WTC11 (cell line): ENCODE measurements at regions not wholly inside any gene's neighbourhood (a gene's known extent, or its start where the extent isn't known, plus 50 kb on each side); places are given as distances from the start of the nearest gene placed in this dataset.

Source experiments
- ATF2 ChIP-seq: sonication (generic); formaldehyde crosslinking; IDR thresholded peaks from 2 replicates; pipeline ENCODE4 v1.8.1; 2022; ENCODE audit warnings: low read depth, missing genetic modification reagents, borderline replicate concordance
- CTCF ChIP-seq: fragments of 200-600 bp; IDR thresholded peaks from 2 replicates; pipeline ENCODE4 v1.8.0; 2022; ENCODE audit warnings: antibody characterized with exemption
- FOXP1 ChIP-seq: sonication (generic); formaldehyde crosslinking; IDR thresholded peaks from 2 replicates; pipeline ENCODE4 v1.8.0; 2022; ENCODE audit warnings: missing genetic modification reagents, mild to moderate bottlenecking, moderate library complexity, borderline replicate concordance
- FOXP4 ChIP-seq: sonication (generic); formaldehyde crosslinking; IDR thresholded peaks from 2 replicates; pipeline ENCODE4 v1.8.0; 2022; ENCODE audit warnings: mild to moderate bottlenecking, missing genetic modification reagents
- MAX ChIP-seq: sonication (generic); formaldehyde crosslinking; IDR thresholded peaks from 2 replicates; pipeline ENCODE4 v1.8.0; 2022; ENCODE audit warnings: mild to moderate bottlenecking, missing genetic modification reagents
- NR2C2 ChIP-seq: sonication (generic); formaldehyde crosslinking; IDR thresholded peaks from 2 replicates; pipeline ENCODE4 v1.8.0; 2022; ENCODE audit warnings: mild to moderate bottlenecking, missing genetic modification reagents
- USF2 ChIP-seq: sonication (generic); formaldehyde crosslinking; IDR thresholded peaks from 2 replicates; pipeline ENCODE4 v1.8.1; 2023; ENCODE audit warnings: mild to moderate bottlenecking, missing genetic modification reagents, moderate library complexity
- ZNF121 ChIP-seq: sonication (generic); formaldehyde crosslinking; IDR thresholded peaks from 2 replicates; pipeline ENCODE4 v1.8.0; 2023; ENCODE audit warnings: missing genetic modification reagents
- ZNF671 ChIP-seq: fragments of 250-450 bp; sonication (Bioruptor Pico); IDR thresholded peaks from 2 replicates; pipeline ENCODE4 v1.8.0; 2021; ENCODE audit warnings: mild to moderate bottlenecking
- TF ChIP-seq, protein P1 (sequence below): sonication (generic); formaldehyde crosslinking; conservative IDR thresholded peaks from 2 replicates; pipeline ENCODE4 v1.8.1; 2022; ENCODE audit warnings: mild to moderate bottlenecking, missing genetic modification reagents
- TF ChIP-seq, protein P2 (sequence below): sonication (generic); formaldehyde crosslinking; IDR thresholded peaks from 2 replicates; pipeline ENCODE4 v1.8.1; 2023; ENCODE audit warnings: mild to moderate bottlenecking, missing genetic modification reagents, borderline replicate concordance
- TF ChIP-seq, protein P3 (sequence below): sonication (generic); formaldehyde crosslinking; IDR thresholded peaks from 2 replicates; pipeline ENCODE4 v1.8.1; 2023; ENCODE audit warnings: mild to moderate bottlenecking, missing genetic modification reagents
- TF ChIP-seq, protein P4 (sequence below): sonication (generic); formaldehyde crosslinking; IDR thresholded peaks from 2 replicates; pipeline ENCODE4 v1.8.0; 2022; ENCODE audit warnings: mild to moderate bottlenecking, missing genetic modification reagents

GRCh38 chr14:43369710-43370564, 1137.1 kb downstream of the FSCB start:
- TF ChIP-seq CTCF (no peak), USF2 (no peak), NR2C2 (CRISPR knock-in tag) (no peak), MAX (CRISPR knock-in tag) (no peak), FOXP1 (no peak), ZNF671 (no peak), ATF2 (CRISPR knock-in tag) (no peak), FOXP4 (CRISPR knock-in tag) (no peak), ZNF121 (CRISPR knock-in tag) (no peak)
- TF ChIP-seq, protein P1, sequence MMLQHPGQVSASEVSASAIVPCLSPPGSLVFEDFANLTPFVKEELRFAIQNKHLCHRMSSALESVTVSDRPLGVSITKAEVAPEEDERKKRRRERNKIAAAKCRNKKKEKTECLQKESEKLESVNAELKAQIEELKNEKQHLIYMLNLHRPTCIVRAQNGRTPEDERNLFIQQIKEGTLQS (CRISPR knock-in tag): no peak
- TF ChIP-seq, protein P2, sequence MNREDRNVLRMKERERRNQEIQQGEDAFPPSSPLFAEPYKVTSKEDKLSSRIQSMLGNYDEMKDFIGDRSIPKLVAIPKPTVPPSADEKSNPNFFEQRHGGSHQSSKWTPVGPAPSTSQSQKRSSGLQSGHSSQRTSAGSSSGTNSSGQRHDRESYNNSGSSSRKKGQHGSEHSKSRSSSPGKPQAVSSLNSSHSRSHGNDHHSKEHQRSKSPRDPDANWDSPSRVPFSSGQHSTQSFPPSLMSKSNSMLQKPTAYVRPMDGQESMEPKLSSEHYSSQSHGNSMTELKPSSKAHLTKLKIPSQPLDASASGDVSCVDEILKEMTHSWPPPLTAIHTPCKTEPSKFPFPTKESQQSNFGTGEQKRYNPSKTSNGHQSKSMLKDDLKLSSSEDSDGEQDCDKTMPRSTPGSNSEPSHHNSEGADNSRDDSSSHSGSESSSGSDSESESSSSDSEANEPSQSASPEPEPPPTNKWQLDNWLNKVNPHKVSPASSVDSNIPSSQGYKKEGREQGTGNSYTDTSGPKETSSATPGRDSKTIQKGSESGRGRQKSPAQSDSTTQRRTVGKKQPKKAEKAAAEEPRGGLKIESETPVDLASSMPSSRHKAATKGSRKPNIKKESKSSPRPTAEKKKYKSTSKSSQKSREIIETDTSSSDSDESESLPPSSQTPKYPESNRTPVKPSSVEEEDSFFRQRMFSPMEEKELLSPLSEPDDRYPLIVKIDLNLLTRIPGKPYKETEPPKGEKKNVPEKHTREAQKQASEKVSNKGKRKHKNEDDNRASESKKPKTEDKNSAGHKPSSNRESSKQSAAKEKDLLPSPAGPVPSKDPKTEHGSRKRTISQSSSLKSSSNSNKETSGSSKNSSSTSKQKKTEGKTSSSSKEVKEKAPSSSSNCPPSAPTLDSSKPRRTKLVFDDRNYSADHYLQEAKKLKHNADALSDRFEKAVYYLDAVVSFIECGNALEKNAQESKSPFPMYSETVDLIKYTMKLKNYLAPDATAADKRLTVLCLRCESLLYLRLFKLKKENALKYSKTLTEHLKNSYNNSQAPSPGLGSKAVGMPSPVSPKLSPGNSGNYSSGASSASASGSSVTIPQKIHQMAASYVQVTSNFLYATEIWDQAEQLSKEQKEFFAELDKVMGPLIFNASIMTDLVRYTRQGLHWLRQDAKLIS (CRISPR knock-in tag): no peak
- TF ChIP-seq, protein P3, sequence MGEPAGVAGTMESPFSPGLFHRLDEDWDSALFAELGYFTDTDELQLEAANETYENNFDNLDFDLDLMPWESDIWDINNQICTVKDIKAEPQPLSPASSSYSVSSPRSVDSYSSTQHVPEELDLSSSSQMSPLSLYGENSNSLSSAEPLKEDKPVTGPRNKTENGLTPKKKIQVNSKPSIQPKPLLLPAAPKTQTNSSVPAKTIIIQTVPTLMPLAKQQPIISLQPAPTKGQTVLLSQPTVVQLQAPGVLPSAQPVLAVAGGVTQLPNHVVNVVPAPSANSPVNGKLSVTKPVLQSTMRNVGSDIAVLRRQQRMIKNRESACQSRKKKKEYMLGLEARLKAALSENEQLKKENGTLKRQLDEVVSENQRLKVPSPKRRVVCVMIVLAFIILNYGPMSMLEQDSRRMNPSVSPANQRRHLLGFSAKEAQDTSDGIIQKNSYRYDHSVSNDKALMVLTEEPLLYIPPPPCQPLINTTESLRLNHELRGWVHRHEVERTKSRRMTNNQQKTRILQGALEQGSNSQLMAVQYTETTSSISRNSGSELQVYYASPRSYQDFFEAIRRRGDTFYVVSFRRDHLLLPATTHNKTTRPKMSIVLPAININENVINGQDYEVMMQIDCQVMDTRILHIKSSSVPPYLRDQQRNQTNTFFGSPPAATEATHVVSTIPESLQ (CRISPR knock-in tag): no peak
- TF ChIP-seq, protein P4, sequence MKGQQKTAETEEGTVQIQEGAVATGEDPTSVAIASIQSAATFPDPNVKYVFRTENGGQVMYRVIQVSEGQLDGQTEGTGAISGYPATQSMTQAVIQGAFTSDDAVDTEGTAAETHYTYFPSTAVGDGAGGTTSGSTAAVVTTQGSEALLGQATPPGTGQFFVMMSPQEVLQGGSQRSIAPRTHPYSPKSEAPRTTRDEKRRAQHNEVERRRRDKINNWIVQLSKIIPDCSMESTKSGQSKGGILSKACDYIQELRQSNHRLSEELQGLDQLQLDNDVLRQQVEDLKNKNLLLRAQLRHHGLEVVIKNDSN (CRISPR knock-in tag): no peak
